GM18873 (cell line): ENCODE measurements at regions not wholly inside any gene's neighbourhood (a gene's known extent, or its start where the extent isn't known, plus 50 kb on each side); places are given as distances from the start of the nearest gene placed in this dataset.
"Not testable (repeated sequence)": the region's sequence is repeated elsewhere in the genome, so short reads cannot be mapped to it uniquely, and the experiment has no call there.

Experiments
- ATAC-seq: cut with Tn5 transposase; IDR thresholded peaks from one replicate; pipeline ENCODE4 v1.9.1; 2021; ENCODE audit warnings: mild to moderate bottlenecking, moderate library complexity, moderate number of reproducible peaks; ENCODE audit not compliant: unreplicated experiment, low FRiP score

GRCh38 chr20:53656293-53657202 lies 62.9 kb upstream of the ZNF217 start:
- ATAC-seq = no peak

- no peak for ATAC-seq
Measured at GRCh38 chr20:53655625-53656292, 62.1 kb upstream of the ZNF217 start.

- no peak for ATAC-seq
Measured at GRCh38 chr20:53654932-53655624, 61.4 kb upstream of the ZNF217 start.

GRCh38 chr20:53654521-53654920 lies 60.9 kb upstream of the ZNF217 start:
- not testable (repeated sequence) for ATAC-seq

- ATAC-seq = no peak
Measured at GRCh38 chr20:53652859-53653517, 59.3 kb upstream of the ZNF217 start.

- peak; percentile 40 for ATAC-seq
Measured at GRCh38 chr20:53652090-53652858, 58.6 kb upstream of the ZNF217 start.

GRCh38 chr20:53649493-53649892 lies 55.9 kb upstream of the ZNF217 start:
- ATAC-seq = not testable (repeated sequence)

GRCh38 chr20:53647286-53647821 lies 53.7 kb upstream of the ZNF217 start:
- no peak for ATAC-seq

- no peak for ATAC-seq
Measured at GRCh38 chr20:53646550-53646949, 52.9 kb upstream of the ZNF217 start.

GRCh38 chr20:53645582-53645897 lies 51.9 kb upstream of the ZNF217 start:
- ATAC-seq = no peak

- ATAC-seq = not testable (repeated sequence)
Measured at GRCh38 chr20:53644108-53644507, 50.5 kb upstream of the ZNF217 start.
